ENCODE measurements at regions not wholly inside any gene's neighbourhood (a gene's known extent, or its start where the extent isn't known, plus 50 kb on each side); places are given as distances from the start of the nearest gene placed in this dataset.

DNA sequence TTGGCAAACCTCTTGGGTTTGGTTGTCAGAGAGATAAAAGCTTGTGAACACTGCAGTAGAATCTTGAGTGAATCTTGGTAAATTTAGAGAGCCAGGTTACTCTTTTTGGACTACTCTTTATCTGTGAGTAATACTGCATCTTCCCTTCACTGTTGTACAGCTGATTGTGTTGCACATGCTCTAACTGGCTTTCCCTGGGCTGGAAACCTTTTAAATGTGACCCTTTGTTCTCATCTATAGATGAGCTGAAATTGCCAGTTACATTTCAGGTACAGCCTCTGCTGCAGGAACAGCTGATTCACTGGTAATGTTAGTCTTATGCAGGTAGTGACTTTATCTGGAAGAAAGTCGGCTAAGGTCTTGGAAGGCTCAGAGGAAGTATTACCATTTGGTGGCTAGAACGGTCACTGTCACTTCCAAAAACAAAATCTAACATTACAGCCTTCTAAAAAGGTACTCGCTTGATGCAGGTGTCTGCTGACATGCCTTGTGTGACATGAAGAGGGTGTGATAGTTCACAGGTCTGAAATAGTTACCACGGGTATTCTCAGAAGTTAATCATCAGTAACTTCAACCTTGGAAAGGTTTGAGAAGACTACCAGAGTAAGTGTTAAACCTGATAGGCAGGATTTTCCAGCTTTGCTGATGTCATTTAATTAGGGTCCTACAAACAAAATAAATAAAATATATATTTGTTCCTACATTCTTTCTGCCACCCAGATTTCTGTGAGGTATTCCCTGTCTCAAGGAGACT lies 851.1 kb downstream of the SLC4A3 start:
- Histone ChIP-seq H3K27ac (no peak overlapping the region), H3K4me1 (ENCODE audit: low read depth) (no peaks in the 10 kb centered on the region), H3K36me3 (no peaks in the 10 kb centered on the region), H3K9me3 (ENCODE audit: low read depth) (no peaks in the 10 kb centered on the region), H3K27me3 (no peaks in the 10 kb centered on the region), H3K4me3 (no peak overlapping the region)
- TF ChIP-seq, protein P1, sequence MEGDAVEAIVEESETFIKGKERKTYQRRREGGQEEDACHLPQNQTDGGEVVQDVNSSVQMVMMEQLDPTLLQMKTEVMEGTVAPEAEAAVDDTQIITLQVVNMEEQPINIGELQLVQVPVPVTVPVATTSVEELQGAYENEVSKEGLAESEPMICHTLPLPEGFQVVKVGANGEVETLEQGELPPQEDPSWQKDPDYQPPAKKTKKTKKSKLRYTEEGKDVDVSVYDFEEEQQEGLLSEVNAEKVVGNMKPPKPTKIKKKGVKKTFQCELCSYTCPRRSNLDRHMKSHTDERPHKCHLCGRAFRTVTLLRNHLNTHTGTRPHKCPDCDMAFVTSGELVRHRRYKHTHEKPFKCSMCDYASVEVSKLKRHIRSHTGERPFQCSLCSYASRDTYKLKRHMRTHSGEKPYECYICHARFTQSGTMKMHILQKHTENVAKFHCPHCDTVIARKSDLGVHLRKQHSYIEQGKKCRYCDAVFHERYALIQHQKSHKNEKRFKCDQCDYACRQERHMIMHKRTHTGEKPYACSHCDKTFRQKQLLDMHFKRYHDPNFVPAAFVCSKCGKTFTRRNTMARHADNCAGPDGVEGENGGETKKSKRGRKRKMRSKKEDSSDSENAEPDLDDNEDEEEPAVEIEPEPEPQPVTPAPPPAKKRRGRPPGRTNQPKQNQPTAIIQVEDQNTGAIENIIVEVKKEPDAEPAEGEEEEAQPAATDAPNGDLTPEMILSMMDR (IDR thresholded peaks at IDR 0.05; ENCODE audit: low read depth, low read length): no peak
- no peak for DNase-seq (ENCODE audit: low read depth in 1 of 2, low spot score in 1 of 2)

DNA sequence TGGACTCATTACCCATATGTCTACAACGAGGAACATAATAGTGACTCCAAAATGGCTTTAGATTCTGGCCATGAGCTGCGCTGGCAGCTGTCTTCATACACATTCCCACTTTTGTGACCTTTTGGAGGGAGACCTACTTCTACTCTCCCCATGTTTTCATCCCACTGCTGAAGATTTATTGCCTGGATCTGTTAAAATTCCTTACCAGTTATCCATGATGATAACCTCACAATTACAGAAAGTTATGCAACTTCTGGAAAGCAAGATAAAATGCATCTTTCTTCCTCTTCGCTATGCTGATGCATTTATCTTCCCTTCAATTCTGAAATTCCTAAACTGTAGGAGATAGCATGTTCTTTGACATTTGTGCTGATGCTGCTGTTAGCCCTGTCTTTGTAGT lies 855.3 kb downstream of the SLC4A3 start:
- H3K9me3 ChIP-seq (ENCODE audit: low read depth): no peaks in the 10 kb centered on the region
- no peaks in the 10 kb centered on the region for H3K27me3 ChIP-seq
- H3K4me3 ChIP-seq: no peak overlapping the region
- no peak overlapping the region for H3K27ac ChIP-seq
- DNase-seq (ENCODE audit: low read depth in 1 of 2, low spot score in 1 of 2): no peak
- no peaks in the 10 kb centered on the region for H3K4me1 ChIP-seq (ENCODE audit: low read depth)
- H3K36me3 ChIP-seq: no peaks in the 10 kb centered on the region
- TF ChIP-seq, protein P1 (IDR thresholded peaks at IDR 0.05; ENCODE audit: low read depth, low read length): no peak

DNA sequence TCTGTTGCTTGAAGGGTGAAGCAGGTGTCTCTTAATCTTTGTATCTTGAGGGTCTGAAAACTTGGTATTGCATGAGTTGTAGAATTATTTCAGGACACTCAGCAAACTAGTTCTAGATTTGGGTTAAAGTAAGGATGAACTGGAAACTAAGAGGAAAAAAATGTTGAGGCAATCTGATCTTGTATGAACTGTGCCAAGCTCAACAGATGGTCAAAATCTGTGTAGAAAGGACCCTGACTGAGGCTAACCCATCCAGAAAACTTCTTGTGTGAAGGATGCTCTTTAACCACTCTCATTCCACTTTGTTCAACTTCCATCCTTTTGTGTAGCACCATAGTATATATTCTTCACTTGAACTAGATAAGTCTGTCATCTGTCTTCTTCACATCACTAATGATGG lies 861.7 kb downstream of the SLC4A3 start:
- TF ChIP-seq, protein P1 (IDR thresholded peaks at IDR 0.05; ENCODE audit: low read depth, low read length): no peak
- no peak overlapping the region for H3K4me3 ChIP-seq
- DNase-seq (ENCODE audit: low read depth in 1 of 2, low spot score in 1 of 2): no peak
- H3K4me1 ChIP-seq (ENCODE audit: low read depth): no peaks in the 10 kb centered on the region
- no peaks in the 10 kb centered on the region for H3K27me3 ChIP-seq
- no peak overlapping the region for H3K27ac ChIP-seq
- no peaks in the 10 kb centered on the region for H3K9me3 ChIP-seq (ENCODE audit: low read depth)
- H3K36me3 ChIP-seq: no peaks in the 10 kb centered on the region

DNA sequence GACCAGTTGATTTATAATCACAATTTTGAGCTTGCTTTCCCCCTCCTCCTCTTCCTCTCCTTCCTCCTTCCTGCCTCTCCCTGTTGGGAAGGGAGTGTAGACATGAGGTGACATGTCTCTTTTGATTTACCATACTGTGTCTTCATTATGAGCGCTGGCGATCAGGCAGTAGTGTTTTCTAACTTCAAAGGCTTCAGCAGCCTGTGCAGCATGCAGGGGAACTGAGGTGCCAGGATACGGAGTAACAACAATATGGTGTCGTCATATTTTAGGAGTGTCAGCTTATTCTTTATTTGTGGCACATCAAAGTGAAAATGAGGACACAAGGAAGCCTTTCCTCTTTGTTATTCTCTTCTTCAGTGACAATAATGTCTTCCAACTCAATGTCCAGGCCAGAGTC lies 864.2 kb downstream of the SLC4A3 start:
- Histone ChIP-seq H3K4me3 (no peak overlapping the region), H3K27ac (no peak overlapping the region), H3K9me3 (ENCODE audit: low read depth) (no peaks in the 10 kb centered on the region), H3K36me3 (no peaks in the 10 kb centered on the region), H3K4me1 (ENCODE audit: low read depth) (no peaks in the 10 kb centered on the region), H3K27me3 (no peaks in the 10 kb centered on the region)
- TF ChIP-seq, protein P1 (IDR thresholded peaks at IDR 0.05; ENCODE audit: low read depth, low read length): no peak
- DNase-seq (ENCODE audit: low read depth in 1 of 2, low spot score in 1 of 2): no peak

DNA sequence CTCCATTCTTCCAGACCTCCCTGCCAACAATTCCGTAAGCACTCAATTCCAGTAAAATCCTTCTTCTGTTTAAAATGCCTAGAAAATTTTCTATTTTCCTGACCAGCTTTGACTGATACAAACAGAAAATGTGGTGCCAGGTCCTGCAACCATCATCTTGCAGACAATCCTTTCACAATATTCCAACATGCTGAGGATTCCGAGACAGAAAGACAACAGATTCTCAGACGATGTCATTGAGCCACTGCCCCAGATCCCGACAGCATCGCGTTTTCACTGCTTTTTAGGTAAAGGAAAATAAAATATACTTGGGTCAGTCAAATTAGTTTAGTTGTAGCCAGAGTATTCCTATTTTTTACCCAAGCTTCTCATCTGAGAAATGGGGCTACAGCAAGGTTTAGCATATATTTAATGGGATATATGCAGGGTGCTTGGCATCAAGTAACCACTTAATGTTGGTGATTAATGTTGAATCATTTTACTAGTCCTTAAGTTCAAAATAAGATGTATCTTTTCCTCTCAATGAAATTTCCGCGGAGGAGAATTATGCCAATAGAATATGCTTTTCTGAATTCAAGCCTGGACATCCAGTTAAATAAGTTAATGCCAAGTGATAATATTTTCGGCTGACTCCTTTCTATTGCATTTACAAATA lies 866.6 kb downstream of the SLC4A3 start:
- no peaks in the 10 kb centered on the region for H3K36me3 ChIP-seq
- H3K9me3 ChIP-seq (ENCODE audit: low read depth): no peaks in the 10 kb centered on the region
- H3K4me1 ChIP-seq (ENCODE audit: low read depth): peaks cover 6% of the 10 kb centered on the region
- TF ChIP-seq, protein P1 (IDR thresholded peaks at IDR 0.05; ENCODE audit: low read depth, low read length): no peak
- no peak overlapping the region for H3K4me3 ChIP-seq
- no peak for DNase-seq (ENCODE audit: low read depth in 1 of 2, low spot score in 1 of 2)
- no peaks in the 10 kb centered on the region for H3K27me3 ChIP-seq
- no peak overlapping the region for H3K27ac ChIP-seq

Data from cardiac muscle cell (in vitro differentiated cells and primary cell).